SK-N-SH (cell line): ENCODE measurements at regions not wholly inside any gene's neighbourhood (a gene's known extent, or its start where the extent isn't known, plus 50 kb on each side); places are given as distances from the start of the nearest gene placed in this dataset.

Experiments used
- CTCF ChIA-PET: fragments of 300-600, 350-600 bp; formaldehyde crosslinking; extraction: SDS; loops from one replicate; lab custom pipeline; 2021; lab: Yijun Ruan, JAX
- POLR2A ChIA-PET: fragments of 350-600 bp; sonication (Branson Sonifier 250); formaldehyde crosslinking; extraction: SDS; loops from one replicate; lab custom pipeline; 2020; ENCODE audit warnings: antibody characterized with exemption, inconsistent platforms; lab: Yijun Ruan, JAX
- DNase-seq: peaks from one replicate; pipeline ENCODE4 v3.0.0; 2012
- H2AFZ ChIP-seq: fragments of 200-600 bp; sonication (generic); 2 replicates; pipeline ENCODE4 v1.8.1; 2016; ENCODE audit warnings: antibody characterized with exemption, mild to moderate bottlenecking, low read depth
- H3F3A ChIP-seq: fragments of 200-600 bp; sonication (generic); replicated peaks from 2 replicates; pipeline ENCODE3; 2016; ENCODE audit warnings: antibody characterized with exemption, mild to moderate bottlenecking; ENCODE audit not compliant: insufficient read depth
- H3K27ac ChIP-seq, 2 experiments: fragments of 200-500 bp in 1 of 2; fragments of 200-600 bp in 1 of 2; sonication (Bioruptor generic) in 1 of 2; sonication (generic), shearing (Covaris generic) in 1 of 2; 2 replicates each; pipeline versions ENCODE4 v1.5.1 to v1.6.1; 2014 to 2016; ENCODE audit warnings: low read depth in 2 of 2, inconsistent platforms in 1 of 2, low read length in 1 of 2, mild to moderate bottlenecking in 1 of 2, mixed read lengths in 1 of 2
- H3K27me3 ChIP-seq: fragments of 200-600 bp; sonication (generic), shearing (Covaris generic); 2 replicates; pipeline ENCODE4 v1.6.1; 2016; ENCODE audit warnings: mixed run types; ENCODE audit not compliant: insufficient read depth
- H3K36me3 ChIP-seq, 2 experiments: fragments of 200-500 bp in 1 of 2; fragments of 200-600 bp in 1 of 2; sonication (Bioruptor generic) in 1 of 2; sonication (generic) in 1 of 2; replicated peaks in 1 of 2; 2 replicates each; pipeline versions ENCODE3 to v1.5.1; 2014 to 2016; ENCODE audit warnings: low read length in 1 of 2, mild to moderate bottlenecking in 1 of 2; ENCODE audit not compliant: insufficient read depth in 2 of 2, control insufficient read depth in 1 of 2
- H3K4me1 ChIP-seq, 2 experiments: fragments of 200-500 bp in 1 of 2; fragments of 200-600 bp in 1 of 2; sonication (Bioruptor generic) in 1 of 2; sonication (generic), shearing (Covaris generic) in 1 of 2; 2 replicates each; pipeline versions ENCODE4 v1.5.1 to v1.6.1; 2014 to 2016; ENCODE audit warnings: low read depth in 1 of 2, low read length in 1 of 2, mixed run types in 1 of 2; ENCODE audit not compliant: insufficient read depth in 2 of 2, control insufficient read depth in 1 of 2
- H3K4me2 ChIP-seq: fragments of 200-600 bp; sonication (generic), shearing (Covaris generic); 2 replicates; pipeline ENCODE4 v1.6.1; 2017; ENCODE audit warnings: mixed run types
- H3K4me3 ChIP-seq, 2 experiments: fragments of 200-500 bp in 1 of 2; fragments of 200-600 bp in 1 of 2; sonication (Bioruptor generic) in 1 of 2; sonication (generic), shearing (Covaris generic) in 1 of 2; 2 replicates each; pipeline versions ENCODE4 v1.5.1 to v1.8.1; 2014 to 2016; ENCODE audit warnings: low read depth in 2 of 2, inconsistent platforms in 1 of 2, low read length in 1 of 2, mild to moderate bottlenecking in 1 of 2, mixed read lengths in 1 of 2, moderate library complexity in 1 of 2
- H3K79me2 ChIP-seq: fragments of 200-600 bp; sonication (generic); 2 replicates; pipeline ENCODE4 v1.8.1; 2017; ENCODE audit warnings: mild to moderate bottlenecking; ENCODE audit not compliant: insufficient read depth
- H3K9ac ChIP-seq: fragments of 200-600 bp; sonication (generic); 2 replicates; pipeline ENCODE4 v1.6.1; 2017; ENCODE audit warnings: mixed run types
- H3K9me2 ChIP-seq: fragments of 200-600 bp; sonication (generic); 2 replicates; pipeline ENCODE4 v1.6.1; 2017; ENCODE audit warnings: mixed run types
- H3K9me3 ChIP-seq: fragments of 200-600 bp; sonication (generic); 2 replicates; pipeline ENCODE4 v1.6.1; 2017; ENCODE audit warnings: mixed run types, mild to moderate bottlenecking, moderate library complexity
- H4K20me1 ChIP-seq: fragments of 200-600 bp; sonication (generic); 2 replicates; pipeline ENCODE4 v1.6.1; 2017; ENCODE audit warnings: mild to moderate bottlenecking, mixed run types; ENCODE audit not compliant: insufficient read depth
- CHD2 ChIP-seq: fragments of 150-350 bp; IDR thresholded peaks from 2 replicates; pipeline ENCODE4 v1.6.1; 2018; ENCODE audit warnings: low read length; ENCODE audit not compliant: partially characterized antibody
- EZH2phosphoT487 ChIP-seq: fragments of 200-600 bp; sonication (generic); IDR thresholded peaks from 2 replicates; pipeline ENCODE4 v1.6.1; 2017; ENCODE audit warnings: low read depth, mixed run types, mild to moderate bottlenecking, antibody characterized with exemption, moderate library complexity, borderline replicate concordance
- FOSL2 ChIP-seq: IDR thresholded peaks from 2 replicates; pipeline ENCODE4 v1.4.0; 2012; ENCODE audit warnings: low read depth, mild to moderate bottlenecking, moderate library complexity, borderline replicate concordance
- FOXJ3 ChIP-seq: sonication (generic); formaldehyde crosslinking; IDR thresholded peaks from 2 replicates; pipeline ENCODE4 v1.5.1; 2020; ENCODE audit warnings: mild to moderate bottlenecking, missing genetic modification reagents
- FOXM1 ChIP-seq: IDR thresholded peaks from 2 replicates; pipeline ENCODE4 v1.4.0; 2012; ENCODE audit warnings: low read depth, mild to moderate bottlenecking
- GABPA ChIP-seq: IDR thresholded peaks from 2 replicates; pipeline ENCODE4 v1.4.0; 2012; ENCODE audit warnings: low read depth, mild to moderate bottlenecking
- MXI1 ChIP-seq: IDR thresholded peaks from 2 replicates; pipeline ENCODE4 v1.6.1; 2012; ENCODE audit warnings: mild to moderate bottlenecking, low read depth, low read length, improper control_type of control experiment
- NFIC ChIP-seq: IDR thresholded peaks from 2 replicates; pipeline ENCODE4 v1.4.0; 2012; ENCODE audit warnings: borderline replicate concordance
- NRF1 ChIP-seq: IDR thresholded peaks from 2 replicates; pipeline ENCODE4 v1.6.1; 2012; ENCODE audit warnings: low read depth, mild to moderate bottlenecking, low read length
- POLR2AphosphoS5 ChIP-seq: IDR thresholded peaks from 2 replicates; pipeline ENCODE4 v1.6.1; 2012; ENCODE audit warnings: low read depth, low read length
- RCOR1 ChIP-seq: fragments of 150-350 bp; IDR thresholded peaks from 2 replicates; pipeline ENCODE4 v1.6.1; 2017; ENCODE audit warnings: antibody characterized with exemption, low read length
- SMC3 ChIP-seq: IDR thresholded peaks from 2 replicates; pipeline ENCODE4 v1.6.1; 2012; ENCODE audit warnings: low read depth, low read length, improper control_type of control experiment
- WGBS: methylation state at CpG from one replicate; pipeline ENCODE4 v1.1.6; 2017; ENCODE audit warnings: low lambda C conversion rate; 5-methylcytosine and 5-hydroxymethylcytosine counted together
- TF ChIP-seq, protein P1 (sequence below): fragments of 200-600 bp; sonication (generic); IDR thresholded peaks from 2 replicates; pipeline ENCODE4 v1.6.1; 2017; ENCODE audit warnings: antibody characterized with exemption, mild to moderate bottlenecking, moderate library complexity
- TF ChIP-seq, protein P2 (sequence below): IDR thresholded peaks from 2 replicates; pipeline ENCODE4; 2012
- TF ChIP-seq, protein P3 (sequence below): IDR thresholded peaks from 2 replicates; pipeline ENCODE4 v1.6.1; 2012; ENCODE audit warnings: mild to moderate bottlenecking, low read depth, low read length, moderate library complexity
- TF ChIP-seq, protein P4 (sequence below): fragments of 150-350 bp; IDR thresholded peaks from 2 replicates; pipeline ENCODE4 v1.6.1; 2017; ENCODE audit warnings: antibody characterized with exemption, low read length, low read depth, borderline replicate concordance
- TF ChIP-seq, protein P5 (sequence below): fragments of 150-350 bp; IDR thresholded peaks from 2 replicates; pipeline ENCODE4 v1.6.1; 2016; ENCODE audit warnings: mild to moderate bottlenecking, low read depth, low read length

DNA sequence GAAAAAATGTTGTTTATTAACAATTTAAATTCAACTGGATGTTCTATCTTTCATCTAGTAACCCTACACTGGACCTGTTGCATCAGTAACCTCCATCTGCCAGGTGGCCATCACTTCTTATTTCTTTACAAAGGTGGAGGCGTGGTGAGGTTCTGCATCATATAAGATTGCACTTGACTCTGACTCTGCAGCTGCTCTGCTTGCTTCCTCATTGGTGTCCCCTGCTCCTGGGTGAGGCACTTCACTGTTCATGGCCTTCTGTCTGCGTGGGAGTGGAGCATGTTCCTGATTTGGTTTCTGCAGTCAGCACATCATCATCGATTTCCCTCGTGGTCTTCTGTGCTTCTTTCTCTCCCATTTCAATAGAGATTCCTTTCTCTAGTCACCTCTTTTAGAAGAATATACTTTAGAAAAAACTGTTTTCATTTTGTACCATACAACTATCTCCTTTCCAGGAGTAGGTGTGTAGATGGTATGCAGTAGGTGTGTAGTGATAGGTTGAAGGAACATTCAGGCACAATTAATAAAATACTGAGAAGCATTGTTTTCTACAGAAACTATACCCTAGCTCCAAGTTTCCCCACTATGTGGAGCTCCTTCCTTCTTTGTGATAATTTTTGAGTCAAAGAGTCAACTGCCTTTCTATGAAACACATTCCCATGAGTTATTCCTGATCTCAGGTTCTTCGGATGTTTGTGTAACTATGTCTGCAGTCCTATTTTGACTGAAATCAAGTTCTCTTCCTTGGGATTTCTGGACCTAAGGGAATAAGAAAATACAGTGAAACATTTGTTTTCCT lies 231.7 kb upstream of the CNTNAP2 start:
- DNase-seq = no peak
- no peak overlapping the region for H2AFZ ChIP-seq
- no peaks in the 10 kb centered on the region for H3K27me3 ChIP-seq
- no peaks in the 10 kb centered on the region for H3F3A ChIP-seq
- 0% methylated on average over 5 of the region's 5 CpGs for WGBS
- no peak overlapping the region for H3K4me2 ChIP-seq
- POLR2A ChIA-PET = no interaction called here
- H3K9ac ChIP-seq = no peak overlapping the region
- H3K4me3 ChIP-seq = no peak overlapping the region
- H3K4me1 ChIP-seq = no peaks in the 10 kb centered on the region
- CTCF ChIA-PET = interaction anchor here (0.8 to 1.3 kb wide), 2 partner anchors 11 to 18 kb away, joined by 3 read pairs; no protein-coding TSS in a partner anchor
- no peaks in the 10 kb centered on the region for H4K20me1 ChIP-seq
- H3K27ac ChIP-seq = no peak overlapping the region
- no peaks in the 10 kb centered on the region for H3K36me3 ChIP-seq
- TF ChIP-seq GABPA = no peak
- TF ChIP-seq, protein P1, sequence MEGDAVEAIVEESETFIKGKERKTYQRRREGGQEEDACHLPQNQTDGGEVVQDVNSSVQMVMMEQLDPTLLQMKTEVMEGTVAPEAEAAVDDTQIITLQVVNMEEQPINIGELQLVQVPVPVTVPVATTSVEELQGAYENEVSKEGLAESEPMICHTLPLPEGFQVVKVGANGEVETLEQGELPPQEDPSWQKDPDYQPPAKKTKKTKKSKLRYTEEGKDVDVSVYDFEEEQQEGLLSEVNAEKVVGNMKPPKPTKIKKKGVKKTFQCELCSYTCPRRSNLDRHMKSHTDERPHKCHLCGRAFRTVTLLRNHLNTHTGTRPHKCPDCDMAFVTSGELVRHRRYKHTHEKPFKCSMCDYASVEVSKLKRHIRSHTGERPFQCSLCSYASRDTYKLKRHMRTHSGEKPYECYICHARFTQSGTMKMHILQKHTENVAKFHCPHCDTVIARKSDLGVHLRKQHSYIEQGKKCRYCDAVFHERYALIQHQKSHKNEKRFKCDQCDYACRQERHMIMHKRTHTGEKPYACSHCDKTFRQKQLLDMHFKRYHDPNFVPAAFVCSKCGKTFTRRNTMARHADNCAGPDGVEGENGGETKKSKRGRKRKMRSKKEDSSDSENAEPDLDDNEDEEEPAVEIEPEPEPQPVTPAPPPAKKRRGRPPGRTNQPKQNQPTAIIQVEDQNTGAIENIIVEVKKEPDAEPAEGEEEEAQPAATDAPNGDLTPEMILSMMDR = no peak
- TF ChIP-seq, protein P2, sequence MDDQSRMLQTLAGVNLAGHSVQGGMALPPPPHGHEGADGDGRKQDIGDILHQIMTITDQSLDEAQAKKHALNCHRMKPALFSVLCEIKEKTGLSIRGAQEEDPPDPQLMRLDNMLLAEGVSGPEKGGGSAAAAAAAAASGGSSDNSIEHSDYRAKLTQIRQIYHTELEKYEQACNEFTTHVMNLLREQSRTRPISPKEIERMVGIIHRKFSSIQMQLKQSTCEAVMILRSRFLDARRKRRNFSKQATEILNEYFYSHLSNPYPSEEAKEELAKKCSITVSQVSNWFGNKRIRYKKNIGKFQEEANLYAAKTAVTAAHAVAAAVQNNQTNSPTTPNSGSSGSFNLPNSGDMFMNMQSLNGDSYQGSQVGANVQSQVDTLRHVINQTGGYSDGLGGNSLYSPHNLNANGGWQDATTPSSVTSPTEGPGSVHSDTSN = no peak
- TF ChIP-seq POLR2AphosphoS5 = no peak
- TF ChIP-seq, protein P3, sequence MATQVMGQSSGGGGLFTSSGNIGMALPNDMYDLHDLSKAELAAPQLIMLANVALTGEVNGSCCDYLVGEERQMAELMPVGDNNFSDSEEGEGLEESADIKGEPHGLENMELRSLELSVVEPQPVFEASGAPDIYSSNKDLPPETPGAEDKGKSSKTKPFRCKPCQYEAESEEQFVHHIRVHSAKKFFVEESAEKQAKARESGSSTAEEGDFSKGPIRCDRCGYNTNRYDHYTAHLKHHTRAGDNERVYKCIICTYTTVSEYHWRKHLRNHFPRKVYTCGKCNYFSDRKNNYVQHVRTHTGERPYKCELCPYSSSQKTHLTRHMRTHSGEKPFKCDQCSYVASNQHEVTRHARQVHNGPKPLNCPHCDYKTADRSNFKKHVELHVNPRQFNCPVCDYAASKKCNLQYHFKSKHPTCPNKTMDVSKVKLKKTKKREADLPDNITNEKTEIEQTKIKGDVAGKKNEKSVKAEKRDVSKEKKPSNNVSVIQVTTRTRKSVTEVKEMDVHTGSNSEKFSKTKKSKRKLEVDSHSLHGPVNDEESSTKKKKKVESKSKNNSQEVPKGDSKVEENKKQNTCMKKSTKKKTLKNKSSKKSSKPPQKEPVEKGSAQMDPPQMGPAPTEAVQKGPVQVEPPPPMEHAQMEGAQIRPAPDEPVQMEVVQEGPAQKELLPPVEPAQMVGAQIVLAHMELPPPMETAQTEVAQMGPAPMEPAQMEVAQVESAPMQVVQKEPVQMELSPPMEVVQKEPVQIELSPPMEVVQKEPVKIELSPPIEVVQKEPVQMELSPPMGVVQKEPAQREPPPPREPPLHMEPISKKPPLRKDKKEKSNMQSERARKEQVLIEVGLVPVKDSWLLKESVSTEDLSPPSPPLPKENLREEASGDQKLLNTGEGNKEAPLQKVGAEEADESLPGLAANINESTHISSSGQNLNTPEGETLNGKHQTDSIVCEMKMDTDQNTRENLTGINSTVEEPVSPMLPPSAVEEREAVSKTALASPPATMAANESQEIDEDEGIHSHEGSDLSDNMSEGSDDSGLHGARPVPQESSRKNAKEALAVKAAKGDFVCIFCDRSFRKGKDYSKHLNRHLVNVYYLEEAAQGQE = no peak
- TF ChIP-seq, protein P4, sequence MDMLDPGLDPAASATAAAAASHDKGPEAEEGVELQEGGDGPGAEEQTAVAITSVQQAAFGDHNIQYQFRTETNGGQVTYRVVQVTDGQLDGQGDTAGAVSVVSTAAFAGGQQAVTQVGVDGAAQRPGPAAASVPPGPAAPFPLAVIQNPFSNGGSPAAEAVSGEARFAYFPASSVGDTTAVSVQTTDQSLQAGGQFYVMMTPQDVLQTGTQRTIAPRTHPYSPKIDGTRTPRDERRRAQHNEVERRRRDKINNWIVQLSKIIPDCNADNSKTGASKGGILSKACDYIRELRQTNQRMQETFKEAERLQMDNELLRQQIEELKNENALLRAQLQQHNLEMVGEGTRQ = no peak
- TF ChIP-seq FOXM1 = no peak
- no peak for TF ChIP-seq MXI1
- no peak for TF ChIP-seq FOXJ3 (CRISPR knock-in tag)
- TF ChIP-seq EZH2phosphoT487 = no peak
- TF ChIP-seq CHD2 = no peak
- no peak for TF ChIP-seq NFIC
- no peak for TF ChIP-seq RCOR1
- TF ChIP-seq SMC3 = no peak
- TF ChIP-seq, protein P5, sequence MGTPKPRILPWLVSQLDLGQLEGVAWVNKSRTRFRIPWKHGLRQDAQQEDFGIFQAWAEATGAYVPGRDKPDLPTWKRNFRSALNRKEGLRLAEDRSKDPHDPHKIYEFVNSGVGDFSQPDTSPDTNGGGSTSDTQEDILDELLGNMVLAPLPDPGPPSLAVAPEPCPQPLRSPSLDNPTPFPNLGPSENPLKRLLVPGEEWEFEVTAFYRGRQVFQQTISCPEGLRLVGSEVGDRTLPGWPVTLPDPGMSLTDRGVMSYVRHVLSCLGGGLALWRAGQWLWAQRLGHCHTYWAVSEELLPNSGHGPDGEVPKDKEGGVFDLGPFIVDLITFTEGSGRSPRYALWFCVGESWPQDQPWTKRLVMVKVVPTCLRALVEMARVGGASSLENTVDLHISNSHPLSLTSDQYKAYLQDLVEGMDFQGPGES = no peak
- TF ChIP-seq NRF1 = no peak
- no peak for TF ChIP-seq FOSL2
- TF ChIP-seq, all 33 proteins: peak for 0
- Histone ChIP-seq H3K9me2 (no peaks in the 10 kb centered on the region), H3K79me2 (no peaks in the 10 kb centered on the region), H3K9me3 (peaks cover 8% of the 10 kb centered on the region)
